GM10248 (cell line): ENCODE measurements at regions not wholly inside any gene's neighbourhood (a gene's known extent, or its start where the extent isn't known, plus 50 kb on each side); places are given as distances from the start of the nearest gene placed in this dataset.
"Not testable (repeated sequence)": the region's sequence is repeated elsewhere in the genome, so short reads cannot be mapped to it uniquely, and the experiment has no call there.

Experiments used
- CTCF ChIA-PET: fragments of 300-600 bp; sonication (Branson Sonifier 250); formaldehyde crosslinking; extraction: SDS; loops from one replicate; lab custom pipeline; 2021; ENCODE audit warnings: antibody characterized with exemption; lab: Yijun Ruan, JAX
- POLR2A ChIA-PET: fragments of 350-650 bp; sonication (Branson Sonifier 250); formaldehyde crosslinking; extraction: SDS; loops from one replicate; lab custom pipeline; 2020; ENCODE audit warnings: antibody characterized with exemption; lab: Yijun Ruan, JAX
- DNase-seq: peaks from one replicate; pipeline ENCODE4 v3.0.0; 2012; ENCODE audit errors: extremely low spot score
- CTCF ChIP-seq: IDR thresholded peaks from 2 replicates; pipeline ENCODE4 v1.5.1; 2012; ENCODE audit warnings: mild to moderate bottlenecking, low read depth; ENCODE audit errors: extremely low read depth, missing control alignments, control extremely low read depth

GRCh38 chr7:29627631-29628030 lies 64.0 kb downstream of the PRR15 start:
- TF ChIP-seq CTCF, result no peak
- POLR2A ChIA-PET, result no interaction called here
- DNase-seq, result no peak
- CTCF ChIA-PET, result interaction anchor here (1.0 kb wide), 1 partner anchor 22 kb away, joined by 3 read pairs; no protein-coding TSS in a partner anchor

GRCh38 chr7:29629507-29629906 lies 65.9 kb downstream of the PRR15 start:
- ChIA-PET CTCF (no interaction called here), POLR2A (no interaction called here)
- DNase-seq, result no peak
- TF ChIP-seq CTCF, result no peak

GRCh38 chr7:29635067-29636008 lies 71.7 kb downstream of the PRR15 start:
- CTCF ChIA-PET, result interaction anchor here (1.4 kb wide), 1 partner anchor 440 kb away, joined by 3 read pairs; no protein-coding TSS in a partner anchor
- DNase-seq, POLR2A ChIA-PET: not testable (repeated sequence)

GRCh38 chr7:29636009-29636351 lies 72.3 kb downstream of the PRR15 start:
- no peak for DNase-seq
- CTCF ChIA-PET, result interaction anchor here (1.4 kb wide), 1 partner anchor 439 kb away, joined by 3 read pairs; no protein-coding TSS in a partner anchor
- no peak for TF ChIP-seq CTCF
- POLR2A ChIA-PET, result no interaction called here

- no peak for TF ChIP-seq CTCF
- POLR2A ChIA-PET, result no interaction called here
- no peak for DNase-seq
- CTCF ChIA-PET, result no interaction called here
Measured at GRCh38 chr7:29637374-29637773, 73.7 kb downstream of the PRR15 start.

- DNase-seq, POLR2A ChIA-PET, CTCF ChIA-PET: not testable (repeated sequence)
Measured at GRCh38 chr7:29638841-29639240, 75.2 kb downstream of the PRR15 start.

- ChIA-PET CTCF (no interaction called here), POLR2A (no interaction called here)
- DNase-seq, result no peak
- TF ChIP-seq CTCF, result no peak
Measured at GRCh38 chr7:29639386-29639785, 75.8 kb downstream of the PRR15 start.
